DLD1 (cell line): ENCODE measurements at regions not wholly inside any gene's neighbourhood (a gene's known extent, or its start where the extent isn't known, plus 50 kb on each side); places are given as distances from the start of the nearest gene placed in this dataset.
"Not testable (repeated sequence)": the region's sequence is repeated elsewhere in the genome, so short reads cannot be mapped to it uniquely, and the experiment has no call there.

Source experiments
- in situ Hi-C: cut with HindIII; loops from 2 replicates; pipeline ENCODE4 v1.10.0; 2017; ENCODE audit warnings: low sequenced_read_pairs

GRCh38 chr12:125856366-125856765 is 791.1 kb downstream of the AACS start:
- in situ Hi-C loops = no loop called here

- in situ Hi-C loops = no loop called here
These were observed 791.7 kb downstream of the AACS start for GRCh38 chr12:125856896-125857295.

- in situ Hi-C loops = no loop called here
These were observed 795.5 kb downstream of the AACS start for GRCh38 chr12:125860672-125861288.

- in situ Hi-C loops = no loop called here
These were observed 796.4 kb downstream of the AACS start for GRCh38 chr12:125861299-125862281.

GRCh38 chr12:125865236-125865635 is 800.0 kb downstream of the AACS start:
- in situ Hi-C loops = not testable (repeated sequence)

GRCh38 chr12:125871811-125872594 is 806.8 kb downstream of the AACS start:
- in situ Hi-C loops = no loop called here

GRCh38 chr12:125873016-125873415 is 807.8 kb downstream of the AACS start:
- in situ Hi-C loops = no loop called here

GRCh38 chr12:125878483-125878882 is 813.2 kb downstream of the AACS start:
- in situ Hi-C loops = no loop called here

GRCh38 chr12:125882141-125882540 is 816.9 kb downstream of the AACS start:
- in situ Hi-C loops = no loop called here

- in situ Hi-C loops = no loop called here
These were observed 823.7 kb downstream of the AACS start for GRCh38 chr12:125888921-125889320.

GRCh38 chr12:125889742-125890141 is 824.5 kb downstream of the AACS start:
- in situ Hi-C loops = no loop called here

GRCh38 chr12:125890366-125890905 is 825.2 kb downstream of the AACS start:
- in situ Hi-C loops = no loop called here

GRCh38 chr12:125890971-125891370 is 825.7 kb downstream of the AACS start:
- in situ Hi-C loops = no loop called here

- in situ Hi-C loops = no loop called here
These were observed 827.0 kb downstream of the AACS start for GRCh38 chr12:125892276-125892675.

- in situ Hi-C loops = no loop called here
These were observed 837.8 kb downstream of the AACS start for GRCh38 chr12:125902991-125903390.

- in situ Hi-C loops = no loop called here
These were observed 842.1 kb downstream of the AACS start for GRCh38 chr12:125907351-125907750.

GRCh38 chr12:125919856-125920470 is 854.7 kb downstream of the AACS start:
- in situ Hi-C loops = no loop called here

- in situ Hi-C loops = no loop called here
These were observed 857.1 kb downstream of the AACS start for GRCh38 chr12:125922330-125922729.

- in situ Hi-C loops = no loop called here
These were observed 871.3 kb downstream of the AACS start for GRCh38 chr12:125936502-125936901.

- in situ Hi-C loops = no loop called here
These were observed 879.2 kb downstream of the AACS start for GRCh38 chr12:125944446-125944845.

GRCh38 chr12:125949471-125949870 is 884.2 kb downstream of the AACS start:
- in situ Hi-C loops = no loop called here
